Dendritic cell treated with granulocyte-macrophage colony-stimulating factor and Interleukin-4, amounts not matched to agents 40 ng/mL and 50 ng/mL, for 4 days (primary cell): ENCODE measurements at regions not wholly inside any gene's neighbourhood (a gene's known extent, or its start where the extent isn't known, plus 50 kb on each side); places are given as distances from the start of the nearest gene placed in this dataset.

Experiments
- H3K27ac Mint-ChIP-seq: one replicate; pipeline ENCODE4 v1.8.0; 2022; ENCODE audit warnings: mild to moderate bottlenecking, mixed read lengths
- H3K27me3 Mint-ChIP-seq: one replicate; pipeline ENCODE4 v1.8.0; 2022; ENCODE audit warnings: mild to moderate bottlenecking, mixed read lengths
- H3K36me3 Mint-ChIP-seq: one replicate; pipeline ENCODE4 v1.8.0; 2022; ENCODE audit warnings: low read depth, mixed read lengths
- H3K4me1 Mint-ChIP-seq: one replicate; pipeline ENCODE4 v1.8.0; 2022; ENCODE audit warnings: low read depth, mixed read lengths
- H3K4me3 Mint-ChIP-seq: one replicate; pipeline ENCODE4 v1.8.0; 2022; ENCODE audit warnings: mild to moderate bottlenecking, moderate library complexity, mixed read lengths
- H3K9me3 Mint-ChIP-seq: one replicate; pipeline ENCODE4 v1.8.0; 2022; ENCODE audit warnings: mixed read lengths
- intact Hi-C: fragments of 100-400 bp; cut with micrococcal nuclease; formaldehyde crosslinking; loops from one replicate; pipeline ENCODE4 v1.15.0; 2022

- H3K36me3 Mint-ChIP-seq: no peaks in the 10 kb centered on the region
- H3K4me1 Mint-ChIP-seq: no peaks in the 10 kb centered on the region
- H3K9me3 Mint-ChIP-seq: peaks cover 31% of the 10 kb centered on the region
- no peaks in the 10 kb centered on the region for H3K27me3 Mint-ChIP-seq
- intact Hi-C loops: no loop called here
- no peak overlapping the region for H3K27ac Mint-ChIP-seq
- no peak overlapping the region for H3K4me3 Mint-ChIP-seq
These were observed 426.0 kb upstream of the CDH11 start for GRCh38 chr16:65547772-65548446.

- intact Hi-C loops: no loop called here
- no peaks in the 10 kb centered on the region for H3K27me3 Mint-ChIP-seq
- H3K4me1 Mint-ChIP-seq: no peaks in the 10 kb centered on the region
- H3K36me3 Mint-ChIP-seq: no peaks in the 10 kb centered on the region
- no peak overlapping the region for H3K27ac Mint-ChIP-seq
- H3K9me3 Mint-ChIP-seq: peaks cover 24% of the 10 kb centered on the region
- no peak overlapping the region for H3K4me3 Mint-ChIP-seq
These were observed 424.5 kb upstream of the CDH11 start for GRCh38 chr16:65546353-65546791.

- no peaks in the 10 kb centered on the region for H3K4me1 Mint-ChIP-seq
- H3K27ac Mint-ChIP-seq: no peak overlapping the region
- H3K27me3 Mint-ChIP-seq: no peaks in the 10 kb centered on the region
- no peaks in the 10 kb centered on the region for H3K36me3 Mint-ChIP-seq
- intact Hi-C loops: no loop called here
- H3K9me3 Mint-ChIP-seq: peaks cover 16% of the 10 kb centered on the region
- H3K4me3 Mint-ChIP-seq: no peak overlapping the region
These were observed 423.6 kb upstream of the CDH11 start for GRCh38 chr16:65545413-65545956.

GRCh38 chr16:65543781-65544740 lies 422.2 kb upstream of the CDH11 start:
- intact Hi-C loops: no loop called here
- Mint-ChIP-seq H3K9me3 (peaks cover 9% of the 10 kb centered on the region), H3K36me3 (no peaks in the 10 kb centered on the region), H3K27me3 (no peaks in the 10 kb centered on the region), H3K4me1 (no peaks in the 10 kb centered on the region), H3K4me3 (no peak overlapping the region), H3K27ac (no peak overlapping the region)

- intact Hi-C loops: no loop called here
- peaks cover 9% of the 10 kb centered on the region for H3K9me3 Mint-ChIP-seq
- H3K36me3 Mint-ChIP-seq: no peaks in the 10 kb centered on the region
- H3K27me3 Mint-ChIP-seq: no peaks in the 10 kb centered on the region
- H3K4me1 Mint-ChIP-seq: peaks cover 6% of the 10 kb centered on the region
- no peak overlapping the region for H3K4me3 Mint-ChIP-seq
- H3K27ac Mint-ChIP-seq: no peak overlapping the region
These were observed 419.8 kb upstream of the CDH11 start for GRCh38 chr16:65541646-65542045.

- Mint-ChIP-seq H3K4me1 (peaks cover 6% of the 10 kb centered on the region), H3K27ac (no peak overlapping the region), H3K9me3 (peaks cover 9% of the 10 kb centered on the region), H3K36me3 (no peaks in the 10 kb centered on the region), H3K27me3 (no peaks in the 10 kb centered on the region), H3K4me3 (no peak overlapping the region)
- intact Hi-C loops: no loop called here
These were observed 419.0 kb upstream of the CDH11 start for GRCh38 chr16:65540901-65541300.

- H3K27me3 Mint-ChIP-seq: no peaks in the 10 kb centered on the region
- no peak overlapping the region for H3K27ac Mint-ChIP-seq
- peaks cover 6% of the 10 kb centered on the region for H3K9me3 Mint-ChIP-seq
- intact Hi-C loops: no loop called here
- peaks cover 6% of the 10 kb centered on the region for H3K4me1 Mint-ChIP-seq
- H3K36me3 Mint-ChIP-seq: no peaks in the 10 kb centered on the region
- no peak overlapping the region for H3K4me3 Mint-ChIP-seq
These were observed 417.1 kb upstream of the CDH11 start for GRCh38 chr16:65538976-65539375.

- H3K4me1 Mint-ChIP-seq: peaks cover 6% of the 10 kb centered on the region
- H3K27me3 Mint-ChIP-seq: no peaks in the 10 kb centered on the region
- no peaks in the 10 kb centered on the region for H3K9me3 Mint-ChIP-seq
- H3K4me3 Mint-ChIP-seq: no peak overlapping the region
- intact Hi-C loops: no loop called here
- no peak overlapping the region for H3K27ac Mint-ChIP-seq
- H3K36me3 Mint-ChIP-seq: no peaks in the 10 kb centered on the region
These were observed 415.5 kb upstream of the CDH11 start for GRCh38 chr16:65537336-65537735.

- Mint-ChIP-seq H3K27me3 (no peaks in the 10 kb centered on the region), H3K4me3 (no peak overlapping the region), H3K9me3 (no peaks in the 10 kb centered on the region), H3K36me3 (no peaks in the 10 kb centered on the region), H3K27ac (no peak overlapping the region), H3K4me1 (peaks cover 6% of the 10 kb centered on the region)
- intact Hi-C loops: no loop called here
These were observed 412.3 kb upstream of the CDH11 start for GRCh38 chr16:65534121-65534528.

GRCh38 chr16:65532846-65533245 lies 411.0 kb upstream of the CDH11 start:
- no peaks in the 10 kb centered on the region for H3K9me3 Mint-ChIP-seq
- intact Hi-C loops: no loop called here
- H3K36me3 Mint-ChIP-seq: no peaks in the 10 kb centered on the region
- no peak overlapping the region for H3K27ac Mint-ChIP-seq
- H3K27me3 Mint-ChIP-seq: no peaks in the 10 kb centered on the region
- no peaks in the 10 kb centered on the region for H3K4me1 Mint-ChIP-seq
- no peak overlapping the region for H3K4me3 Mint-ChIP-seq

- H3K9me3 Mint-ChIP-seq: no peaks in the 10 kb centered on the region
- H3K27me3 Mint-ChIP-seq: no peaks in the 10 kb centered on the region
- intact Hi-C loops: no loop called here
- H3K4me1 Mint-ChIP-seq: no peaks in the 10 kb centered on the region
- H3K27ac Mint-ChIP-seq: no peak overlapping the region
- H3K36me3 Mint-ChIP-seq: no peaks in the 10 kb centered on the region
- H3K4me3 Mint-ChIP-seq: no peak overlapping the region
These were observed 410.4 kb upstream of the CDH11 start for GRCh38 chr16:65532258-65532657.

- intact Hi-C loops: no loop called here
- no peak overlapping the region for H3K4me3 Mint-ChIP-seq
- H3K9me3 Mint-ChIP-seq: no peaks in the 10 kb centered on the region
- no peak overlapping the region for H3K27ac Mint-ChIP-seq
- H3K36me3 Mint-ChIP-seq: no peaks in the 10 kb centered on the region
- no peaks in the 10 kb centered on the region for H3K27me3 Mint-ChIP-seq
- no peaks in the 10 kb centered on the region for H3K4me1 Mint-ChIP-seq
These were observed 409.6 kb upstream of the CDH11 start for GRCh38 chr16:65531475-65531874.

- no peak overlapping the region for H3K4me3 Mint-ChIP-seq
- H3K36me3 Mint-ChIP-seq: no peaks in the 10 kb centered on the region
- no peaks in the 10 kb centered on the region for H3K4me1 Mint-ChIP-seq
- H3K9me3 Mint-ChIP-seq: no peaks in the 10 kb centered on the region
- peaks cover 5% of the 10 kb centered on the region for H3K27me3 Mint-ChIP-seq
- intact Hi-C loops: no loop called here
- H3K27ac Mint-ChIP-seq: no peak overlapping the region
These were observed 403.8 kb upstream of the CDH11 start for GRCh38 chr16:65525707-65526106.

GRCh38 chr16:65524997-65525396 lies 403.1 kb upstream of the CDH11 start:
- Mint-ChIP-seq H3K4me1 (no peaks in the 10 kb centered on the region), H3K9me3 (no peaks in the 10 kb centered on the region), H3K4me3 (no peak overlapping the region), H3K27ac (no peak overlapping the region), H3K36me3 (no peaks in the 10 kb centered on the region), H3K27me3 (peaks cover 5% of the 10 kb centered on the region)
- intact Hi-C loops: no loop called here
